ENCODE measurements at regions not wholly inside any gene's neighbourhood (a gene's known extent, or its start where the extent isn't known, plus 50 kb on each side); places are given as distances from the start of the nearest gene placed in this dataset.

GRCh38 chr13:68982961-68983619 lies 1124.5 kb upstream of the ATXN8OS start:
- TF ChIP-seq CREB1 (IDR thresholded peaks at IDR 0.05; ENCODE audit: low read depth) (no peak), TCF12 (IDR thresholded peaks at IDR 0.05; ENCODE audit: low read depth) (no peak), NFIC (IDR thresholded peaks at IDR 0.05) (no peak), CEBPB (IDR thresholded peaks at IDR 0.05) (no peak), EGR1 (IDR thresholded peaks at IDR 0.05) (no peak), FOXM1 (IDR thresholded peaks at IDR 0.05; ENCODE audit: borderline replicate concordance, low read depth) (no peak), EP300 (IDR thresholded peaks at IDR 0.05; ENCODE audit: borderline replicate concordance) (no peak), TAF1 (IDR thresholded peaks at IDR 0.05; ENCODE audit: low read depth) (no peak), TEAD4 (IDR thresholded peaks at IDR 0.05) (no peak), RAD21 (IDR thresholded peaks at IDR 0.05; ENCODE audit: low read depth) (no peak), ZBTB7A (IDR thresholded peaks at IDR 0.05; ENCODE audit: low read depth) (no peak), YY1 (IDR thresholded peaks at IDR 0.05; ENCODE audit: low read depth) (no peak)
- TF ChIP-seq, protein P1, sequence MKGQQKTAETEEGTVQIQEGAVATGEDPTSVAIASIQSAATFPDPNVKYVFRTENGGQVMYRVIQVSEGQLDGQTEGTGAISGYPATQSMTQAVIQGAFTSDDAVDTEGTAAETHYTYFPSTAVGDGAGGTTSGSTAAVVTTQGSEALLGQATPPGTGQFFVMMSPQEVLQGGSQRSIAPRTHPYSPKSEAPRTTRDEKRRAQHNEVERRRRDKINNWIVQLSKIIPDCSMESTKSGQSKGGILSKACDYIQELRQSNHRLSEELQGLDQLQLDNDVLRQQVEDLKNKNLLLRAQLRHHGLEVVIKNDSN (IDR thresholded peaks at IDR 0.05): no peak
- TF ChIP-seq, protein P2, sequence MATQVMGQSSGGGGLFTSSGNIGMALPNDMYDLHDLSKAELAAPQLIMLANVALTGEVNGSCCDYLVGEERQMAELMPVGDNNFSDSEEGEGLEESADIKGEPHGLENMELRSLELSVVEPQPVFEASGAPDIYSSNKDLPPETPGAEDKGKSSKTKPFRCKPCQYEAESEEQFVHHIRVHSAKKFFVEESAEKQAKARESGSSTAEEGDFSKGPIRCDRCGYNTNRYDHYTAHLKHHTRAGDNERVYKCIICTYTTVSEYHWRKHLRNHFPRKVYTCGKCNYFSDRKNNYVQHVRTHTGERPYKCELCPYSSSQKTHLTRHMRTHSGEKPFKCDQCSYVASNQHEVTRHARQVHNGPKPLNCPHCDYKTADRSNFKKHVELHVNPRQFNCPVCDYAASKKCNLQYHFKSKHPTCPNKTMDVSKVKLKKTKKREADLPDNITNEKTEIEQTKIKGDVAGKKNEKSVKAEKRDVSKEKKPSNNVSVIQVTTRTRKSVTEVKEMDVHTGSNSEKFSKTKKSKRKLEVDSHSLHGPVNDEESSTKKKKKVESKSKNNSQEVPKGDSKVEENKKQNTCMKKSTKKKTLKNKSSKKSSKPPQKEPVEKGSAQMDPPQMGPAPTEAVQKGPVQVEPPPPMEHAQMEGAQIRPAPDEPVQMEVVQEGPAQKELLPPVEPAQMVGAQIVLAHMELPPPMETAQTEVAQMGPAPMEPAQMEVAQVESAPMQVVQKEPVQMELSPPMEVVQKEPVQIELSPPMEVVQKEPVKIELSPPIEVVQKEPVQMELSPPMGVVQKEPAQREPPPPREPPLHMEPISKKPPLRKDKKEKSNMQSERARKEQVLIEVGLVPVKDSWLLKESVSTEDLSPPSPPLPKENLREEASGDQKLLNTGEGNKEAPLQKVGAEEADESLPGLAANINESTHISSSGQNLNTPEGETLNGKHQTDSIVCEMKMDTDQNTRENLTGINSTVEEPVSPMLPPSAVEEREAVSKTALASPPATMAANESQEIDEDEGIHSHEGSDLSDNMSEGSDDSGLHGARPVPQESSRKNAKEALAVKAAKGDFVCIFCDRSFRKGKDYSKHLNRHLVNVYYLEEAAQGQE (IDR thresholded peaks at IDR 0.05; ENCODE audit: low read depth): no peak
- TF ChIP-seq, protein P3, sequence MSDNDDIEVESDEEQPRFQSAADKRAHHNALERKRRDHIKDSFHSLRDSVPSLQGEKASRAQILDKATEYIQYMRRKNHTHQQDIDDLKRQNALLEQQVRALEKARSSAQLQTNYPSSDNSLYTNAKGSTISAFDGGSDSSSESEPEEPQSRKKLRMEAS (IDR thresholded peaks at IDR 0.05): no peak

DNA sequence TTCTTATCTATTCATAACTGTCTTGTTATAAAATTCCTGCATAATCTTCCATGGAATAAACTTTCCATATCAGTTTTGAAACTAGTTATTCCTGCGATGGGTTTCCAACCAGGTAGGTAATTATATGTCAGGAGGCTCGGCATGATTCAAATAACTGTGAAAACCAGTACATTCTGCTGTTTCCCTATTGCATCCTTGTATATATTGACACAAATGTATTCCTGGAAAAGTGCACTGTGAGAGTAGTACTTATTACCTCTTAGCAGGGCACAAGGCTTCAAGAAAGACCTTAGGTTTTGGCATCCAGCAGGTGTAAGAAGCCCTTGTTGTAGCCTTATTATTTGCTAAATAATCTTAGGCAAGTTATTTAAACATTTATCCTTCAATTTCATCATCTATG lies 1131.3 kb upstream of the ATXN8OS start:
- TF ChIP-seq, protein P3 (IDR thresholded peaks at IDR 0.05): no peak
- TF ChIP-seq CREB1 (IDR thresholded peaks at IDR 0.05; ENCODE audit: low read depth): no peak
- no peak for TF ChIP-seq TEAD4 (IDR thresholded peaks at IDR 0.05)
- TF ChIP-seq FOXM1 (IDR thresholded peaks at IDR 0.05; ENCODE audit: borderline replicate concordance, low read depth): no peak
- TF ChIP-seq, protein P1 (IDR thresholded peaks at IDR 0.05): no peak

DNA sequence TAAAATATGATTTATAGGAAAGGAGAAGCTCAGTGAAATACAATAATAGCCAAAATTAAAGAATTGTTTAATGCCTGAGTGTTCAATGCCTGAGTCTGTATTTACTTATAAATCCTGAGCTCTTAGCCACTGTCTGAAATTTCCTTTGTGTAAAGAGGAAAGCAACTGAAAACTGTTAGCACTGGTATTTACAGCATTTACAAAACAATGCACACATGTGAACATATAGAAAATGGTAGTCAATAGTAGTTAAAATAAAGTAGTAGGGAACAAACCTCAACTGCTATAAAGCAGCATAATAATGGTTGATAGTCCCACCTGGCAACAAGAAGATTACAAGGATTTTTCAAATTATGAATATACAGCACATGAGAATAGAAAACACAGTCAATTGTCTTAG lies 1137.1 kb upstream of the ATXN8OS start:
- TF ChIP-seq NFIC (IDR thresholded peaks at IDR 0.05) (no peak), FOXM1 (IDR thresholded peaks at IDR 0.05; ENCODE audit: borderline replicate concordance, low read depth) (no peak), RAD21 (IDR thresholded peaks at IDR 0.05; ENCODE audit: low read depth) (no peak), TAF1 (IDR thresholded peaks at IDR 0.05; ENCODE audit: low read depth) (no peak), CEBPB (IDR thresholded peaks at IDR 0.05) (no peak), YY1 (IDR thresholded peaks at IDR 0.05; ENCODE audit: low read depth) (no peak), CREB1 (IDR thresholded peaks at IDR 0.05; ENCODE audit: low read depth) (no peak), EP300 (IDR thresholded peaks at IDR 0.05; ENCODE audit: borderline replicate concordance) (no peak), TCF12 (IDR thresholded peaks at IDR 0.05; ENCODE audit: low read depth) (no peak), ZBTB7A (IDR thresholded peaks at IDR 0.05; ENCODE audit: low read depth) (no peak), EGR1 (IDR thresholded peaks at IDR 0.05) (no peak), TEAD4 (IDR thresholded peaks at IDR 0.05) (no peak)
- TF ChIP-seq, protein P3 (IDR thresholded peaks at IDR 0.05): no peak
- TF ChIP-seq, protein P1 (IDR thresholded peaks at IDR 0.05): no peak
- TF ChIP-seq, protein P2 (IDR thresholded peaks at IDR 0.05; ENCODE audit: low read depth): no peak

- no peak for TF ChIP-seq EP300 (IDR thresholded peaks at IDR 0.05; ENCODE audit: borderline replicate concordance)
- TF ChIP-seq YY1 (IDR thresholded peaks at IDR 0.05; ENCODE audit: low read depth): no peak
- TF ChIP-seq, protein P1 (IDR thresholded peaks at IDR 0.05): no peak
- TF ChIP-seq FOXM1 (IDR thresholded peaks at IDR 0.05; ENCODE audit: borderline replicate concordance, low read depth): no peak
These were observed 1159.0 kb upstream of the ATXN8OS start for GRCh38 chr13:68948586-68948985.

DNA sequence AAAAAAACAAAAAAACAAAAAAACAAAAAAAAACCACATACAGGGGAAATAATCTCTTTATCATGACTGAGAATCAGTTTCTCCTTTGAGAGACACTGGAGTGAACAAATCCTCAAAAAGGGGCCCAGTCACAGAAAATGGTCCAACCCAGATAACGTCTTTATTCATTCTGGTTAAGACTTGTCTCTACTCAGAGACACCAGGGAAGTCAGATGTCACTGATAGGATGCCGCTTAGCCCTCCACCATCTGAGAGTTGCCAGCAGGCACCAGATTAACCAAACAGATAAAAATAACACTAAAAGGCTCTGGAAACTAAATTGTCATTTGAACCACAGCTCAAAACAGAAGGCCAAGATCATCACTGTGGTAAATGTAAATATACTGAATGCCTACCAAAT lies 1163.4 kb upstream of the ATXN8OS start:
- TF ChIP-seq TEAD4 (IDR thresholded peaks at IDR 0.05): no peak
- no peak for TF ChIP-seq FOXM1 (IDR thresholded peaks at IDR 0.05; ENCODE audit: borderline replicate concordance, low read depth)
- no peak for TF ChIP-seq YY1 (IDR thresholded peaks at IDR 0.05; ENCODE audit: low read depth)
- no peak for TF ChIP-seq TCF12 (IDR thresholded peaks at IDR 0.05; ENCODE audit: low read depth)
- TF ChIP-seq ZBTB7A (IDR thresholded peaks at IDR 0.05; ENCODE audit: low read depth): no peak
- TF ChIP-seq, protein P3 (IDR thresholded peaks at IDR 0.05): no peak
